ENCODE measurements at regions not wholly inside any gene's neighbourhood (a gene's known extent, or its start where the extent isn't known, plus 50 kb on each side); places are given as distances from the start of the nearest gene placed in this dataset.
"Not testable (repeated sequence)": the region's sequence is repeated elsewhere in the genome, so short reads cannot be mapped to it uniquely, and the experiment has no call there.

DNA sequence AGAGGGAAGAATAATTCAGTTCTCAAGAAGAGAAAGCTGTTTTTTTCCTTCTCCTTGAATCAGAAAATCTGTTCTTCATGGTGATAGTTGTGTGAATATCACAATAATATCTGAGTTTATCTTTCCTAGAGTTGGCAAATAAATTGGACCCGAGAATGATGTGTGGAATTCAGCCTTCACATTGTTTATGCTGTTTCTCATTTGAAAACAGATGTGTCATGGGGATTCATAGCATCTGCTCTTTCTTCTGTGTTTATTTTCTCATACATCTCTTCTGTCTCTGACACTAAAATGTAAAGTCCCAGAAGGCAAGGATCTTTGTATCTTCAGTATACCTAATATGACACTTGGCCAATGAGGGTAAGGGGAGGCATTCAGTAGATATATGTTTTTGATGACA, 103.6 kb upstream of the SGK1 start:
- no peaks in the 10 kb centered on the region for H3K27me3 Mint-ChIP-seq
- H3K4me1 Mint-ChIP-seq = peaks cover 12% of the 10 kb centered on the region
- H3K4me3 Mint-ChIP-seq = no peak overlapping the region
- H3K27ac Mint-ChIP-seq = no peak overlapping the region
- H3K9me3 Mint-ChIP-seq = no peaks in the 10 kb centered on the region
- H3K36me3 Mint-ChIP-seq = no peaks in the 10 kb centered on the region

DNA sequence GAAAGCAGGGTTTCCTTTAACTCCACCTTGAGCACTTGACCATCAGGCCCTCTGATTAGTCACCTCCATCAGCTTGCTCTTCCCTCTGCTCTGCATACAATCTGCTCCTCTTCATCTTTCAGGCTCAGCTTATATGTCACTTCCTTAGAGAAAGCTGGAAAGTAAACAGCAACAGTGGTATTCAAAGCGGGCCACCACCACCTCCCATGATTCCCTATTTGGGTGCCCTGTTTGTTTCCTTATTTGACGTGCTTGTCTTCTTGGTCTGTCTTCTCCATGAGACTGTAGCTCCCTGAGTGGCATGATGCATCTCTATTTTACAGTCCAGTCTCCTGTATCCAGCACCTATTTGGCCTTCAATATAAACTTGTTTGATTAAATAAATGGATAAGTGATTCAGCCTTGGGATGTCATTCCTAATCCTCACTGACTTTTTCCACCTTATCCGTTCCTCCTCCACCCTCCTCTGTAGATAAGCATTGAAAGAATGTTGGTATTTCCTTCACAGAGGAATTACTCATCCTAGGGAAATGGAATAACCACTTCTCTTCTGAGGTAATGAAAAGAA, 102.8 kb upstream of the SGK1 start:
- Mint-ChIP-seq H3K4me1 (peaks cover 16% of the 10 kb centered on the region), H3K36me3 (no peaks in the 10 kb centered on the region), H3K4me3 (no peak overlapping the region), H3K27ac (no peak overlapping the region), H3K9me3 (no peaks in the 10 kb centered on the region), H3K27me3 (no peaks in the 10 kb centered on the region)

DNA sequence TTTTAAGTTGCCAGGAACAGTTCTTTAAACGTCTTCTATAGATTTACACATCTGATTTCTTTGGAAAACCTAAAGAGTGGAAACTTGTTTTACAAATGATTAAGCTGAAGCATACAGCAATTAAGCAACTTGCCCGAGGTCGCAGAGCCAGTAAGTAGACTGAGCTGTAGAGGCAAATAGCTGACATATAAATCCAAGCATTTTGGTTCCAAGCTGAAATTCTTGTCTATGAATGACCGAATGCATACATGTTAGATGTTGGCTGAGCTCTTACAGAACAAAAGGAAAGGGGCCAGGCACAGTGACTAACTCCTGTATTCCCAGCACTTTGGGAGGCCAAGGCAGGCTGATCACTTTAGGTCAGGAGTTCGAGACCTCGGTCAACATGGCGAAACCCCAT, 101.8 kb upstream of the SGK1 start:
- H3K4me3 Mint-ChIP-seq = no peak overlapping the region
- H3K9me3 Mint-ChIP-seq = no peaks in the 10 kb centered on the region
- H3K36me3 Mint-ChIP-seq = no peaks in the 10 kb centered on the region
- H3K27me3 Mint-ChIP-seq = no peaks in the 10 kb centered on the region
- H3K27ac Mint-ChIP-seq = no peak overlapping the region
- peaks cover 17% of the 10 kb centered on the region for H3K4me1 Mint-ChIP-seq

DNA sequence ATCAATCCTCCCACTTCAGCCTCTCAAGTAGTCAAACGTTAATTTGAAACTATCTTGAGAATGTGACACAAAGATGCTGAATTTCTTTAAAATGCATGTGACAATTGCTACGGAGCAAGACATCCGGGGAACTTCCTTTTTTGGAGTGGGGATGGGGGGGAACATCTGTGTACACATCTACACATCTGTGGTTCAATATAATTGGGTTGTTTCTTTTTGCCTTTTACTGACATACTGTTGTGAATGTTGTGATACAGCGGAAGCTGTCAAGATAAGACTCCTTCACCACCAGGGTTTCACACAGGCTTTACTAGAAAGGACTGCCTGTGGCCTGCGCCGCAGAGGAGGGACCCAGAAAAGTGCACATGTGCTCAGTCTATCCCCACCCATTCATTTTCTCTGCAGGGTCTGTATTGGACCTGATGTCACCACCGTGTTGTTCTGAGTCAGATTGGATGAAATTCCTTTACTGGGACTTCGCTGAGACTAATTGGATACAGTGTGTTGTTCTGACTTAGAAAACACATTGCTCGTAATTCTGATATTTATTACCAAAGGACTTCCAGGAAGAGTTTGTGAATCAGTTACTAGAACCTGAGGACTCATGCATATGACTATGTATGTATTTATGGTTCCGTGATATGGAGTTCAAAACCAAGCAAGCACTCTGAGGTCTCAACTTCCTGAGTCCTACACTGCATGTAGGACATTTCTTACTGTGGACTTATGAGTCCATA, 98.7 kb upstream of the SGK1 start:
- peaks cover 16% of the 10 kb centered on the region for H3K4me1 Mint-ChIP-seq
- peaks cover 4% of the 10 kb centered on the region for H3K9me3 Mint-ChIP-seq
- H3K36me3 Mint-ChIP-seq = peaks cover 2% of the 10 kb centered on the region
- H3K4me3 Mint-ChIP-seq = no peak overlapping the region
- no peak overlapping the region for H3K27ac Mint-ChIP-seq
- no peaks in the 10 kb centered on the region for H3K27me3 Mint-ChIP-seq

DNA sequence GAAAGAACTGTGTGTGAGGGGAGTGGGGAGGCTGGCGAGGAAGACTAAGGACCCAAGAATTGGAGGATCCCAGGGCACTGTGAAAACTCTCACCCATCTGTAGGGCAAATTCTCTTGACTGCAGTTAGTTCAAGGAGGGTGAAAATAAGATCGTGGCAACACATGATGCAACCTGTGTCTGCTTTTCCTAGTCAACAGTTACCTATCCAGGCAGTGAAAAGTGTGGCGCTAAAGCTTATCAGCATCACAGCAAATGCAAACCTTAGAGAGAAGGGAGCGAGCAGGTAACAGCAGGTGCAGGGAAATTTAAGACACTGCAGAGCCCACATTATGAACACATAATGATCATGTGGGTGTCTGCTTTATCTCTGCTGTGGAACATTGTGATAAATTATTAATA, 97.7 kb upstream of the SGK1 start:
- Mint-ChIP-seq H3K9me3 (peaks cover 8% of the 10 kb centered on the region), H3K36me3 (peaks cover 2% of the 10 kb centered on the region), H3K4me1 (peaks cover 16% of the 10 kb centered on the region), H3K4me3 (no peak overlapping the region), H3K27ac (no peak overlapping the region), H3K27me3 (peaks cover 1% of the 10 kb centered on the region)

DNA sequence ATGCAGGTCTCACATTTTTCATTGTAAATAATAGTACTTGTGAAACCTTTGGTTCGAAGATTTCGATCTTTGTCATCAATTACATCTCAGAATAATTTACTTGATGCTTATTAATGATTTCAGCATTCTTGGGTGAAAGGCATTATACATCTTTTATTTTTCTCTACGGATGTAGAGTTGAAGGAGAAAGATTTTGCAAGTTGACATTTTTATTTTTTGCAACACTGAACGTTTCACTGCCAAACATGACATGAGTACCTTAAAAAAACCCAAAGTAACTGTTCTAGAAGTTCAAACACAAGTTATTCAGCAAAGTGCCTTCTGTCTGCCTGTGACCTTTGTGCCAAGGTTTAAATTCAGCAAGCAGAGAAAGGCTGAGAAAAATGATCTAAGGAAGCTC, 97.3 kb upstream of the SGK1 start:
- Mint-ChIP-seq H3K27ac (no peak overlapping the region), H3K36me3 (peaks cover 2% of the 10 kb centered on the region), H3K9me3 (peaks cover 10% of the 10 kb centered on the region), H3K4me3 (no peak overlapping the region), H3K4me1 (peaks cover 16% of the 10 kb centered on the region), H3K27me3 (peaks cover 1% of the 10 kb centered on the region)

DNA sequence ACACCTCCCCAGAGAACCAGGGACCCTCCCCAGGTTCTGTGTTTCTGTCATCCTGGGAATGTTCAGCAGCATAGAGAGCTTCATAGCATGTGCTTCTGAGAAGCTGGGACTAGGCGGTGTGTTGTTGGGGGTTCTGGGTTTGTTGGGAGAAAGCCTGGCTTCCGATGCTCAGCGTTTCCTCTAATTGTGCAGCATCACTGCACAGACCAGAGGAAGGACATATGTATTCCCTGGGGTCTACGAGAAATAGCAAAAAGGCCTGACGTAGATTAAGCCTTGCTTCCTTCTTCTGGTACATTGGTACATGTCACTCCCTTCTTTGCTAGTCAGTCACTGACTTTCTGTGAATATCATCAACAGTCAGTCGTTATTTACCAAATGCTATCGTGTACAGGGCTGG, 96.9 kb upstream of the SGK1 start:
- no peak overlapping the region for H3K27ac Mint-ChIP-seq
- no peak overlapping the region for H3K4me3 Mint-ChIP-seq
- H3K36me3 Mint-ChIP-seq = peaks cover 2% of the 10 kb centered on the region

DNA sequence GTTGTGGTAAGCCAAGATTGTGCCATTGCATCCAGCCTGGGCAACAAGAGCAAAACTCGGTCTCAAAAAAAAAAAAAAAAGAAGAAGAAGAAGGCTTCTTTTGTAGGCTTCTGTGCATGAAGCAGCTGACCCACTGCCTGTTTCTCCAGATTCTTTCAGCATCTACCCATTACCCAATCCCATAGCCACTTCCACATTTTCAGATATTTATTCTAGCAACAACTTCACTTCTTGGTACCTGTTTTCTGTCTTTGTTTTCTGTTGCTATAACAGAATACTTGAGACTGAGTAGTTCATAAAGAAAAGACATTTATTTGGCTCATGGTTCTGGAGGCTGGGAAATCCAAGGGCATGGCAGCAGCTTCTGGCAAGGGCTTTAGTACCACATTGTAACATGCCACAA, 95.3 kb upstream of the SGK1 start:
- Mint-ChIP-seq H3K4me1 (peaks cover 16% of the 10 kb centered on the region), H3K9me3 (peaks cover 10% of the 10 kb centered on the region), H3K27ac (no peak overlapping the region), H3K36me3 (peaks cover 2% of the 10 kb centered on the region), H3K4me3 (no peak overlapping the region), H3K27me3 (peaks cover 1% of the 10 kb centered on the region)

More for the DNA sequence above, 96.9 kb upstream of the SGK1 start:
- Mint-ChIP-seq H3K9me3 (peaks cover 10% of the 10 kb centered on the region), H3K27me3 (peaks cover 1% of the 10 kb centered on the region), H3K4me1 (peaks cover 16% of the 10 kb centered on the region)

DNA sequence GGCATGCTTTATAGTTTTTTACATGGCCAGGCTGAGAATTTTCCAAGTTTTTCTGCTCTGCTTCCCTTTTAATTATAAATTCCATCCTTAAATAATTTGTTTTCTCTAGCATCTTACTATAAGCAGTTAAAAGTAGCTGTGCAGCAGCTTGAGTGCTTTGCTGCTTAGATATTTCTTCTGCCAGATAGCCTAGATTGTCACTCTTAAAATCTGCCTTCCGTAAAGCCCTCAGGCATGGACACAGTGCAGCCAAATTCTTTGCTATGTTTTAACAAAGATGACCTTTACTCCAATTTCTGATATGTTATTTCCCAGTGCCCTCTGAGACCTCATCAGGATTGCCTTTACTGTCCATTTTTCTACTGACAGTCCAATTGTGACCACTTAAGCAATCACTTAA, 92.6 kb upstream of the SGK1 start:
- no peak overlapping the region for H3K27ac Mint-ChIP-seq
- H3K4me3 Mint-ChIP-seq = no peak overlapping the region
- peaks cover 1% of the 10 kb centered on the region for H3K27me3 Mint-ChIP-seq
- H3K36me3 Mint-ChIP-seq = peaks cover 2% of the 10 kb centered on the region
- H3K4me1 Mint-ChIP-seq = peaks cover 4% of the 10 kb centered on the region
- H3K9me3 Mint-ChIP-seq = peaks cover 10% of the 10 kb centered on the region

DNA sequence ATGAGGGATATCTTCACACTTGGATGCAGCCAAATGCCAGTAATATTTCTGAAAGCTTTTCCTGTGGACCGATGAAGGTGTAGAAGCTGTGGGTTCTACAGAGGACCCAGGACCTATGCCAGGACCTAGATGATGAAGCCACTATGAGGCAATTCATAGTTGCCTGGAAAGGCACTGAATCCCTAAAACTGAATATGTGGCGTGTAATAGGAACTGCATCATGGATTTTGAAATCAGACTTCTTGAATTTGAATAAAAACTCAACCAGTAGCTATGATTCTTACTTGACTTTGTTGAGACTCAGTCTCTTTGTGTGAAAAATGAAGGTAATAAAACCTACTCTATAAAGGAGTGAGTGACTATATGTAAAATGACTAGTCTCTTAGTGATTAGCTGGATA, 89.9 kb upstream of the SGK1 start:
- Mint-ChIP-seq H3K9me3 (peaks cover 10% of the 10 kb centered on the region), H3K27ac (no peak overlapping the region), H3K4me1 (peaks cover 4% of the 10 kb centered on the region), H3K27me3 (peaks cover 1% of the 10 kb centered on the region), H3K4me3 (no peak overlapping the region), H3K36me3 (peaks cover 2% of the 10 kb centered on the region)

DNA sequence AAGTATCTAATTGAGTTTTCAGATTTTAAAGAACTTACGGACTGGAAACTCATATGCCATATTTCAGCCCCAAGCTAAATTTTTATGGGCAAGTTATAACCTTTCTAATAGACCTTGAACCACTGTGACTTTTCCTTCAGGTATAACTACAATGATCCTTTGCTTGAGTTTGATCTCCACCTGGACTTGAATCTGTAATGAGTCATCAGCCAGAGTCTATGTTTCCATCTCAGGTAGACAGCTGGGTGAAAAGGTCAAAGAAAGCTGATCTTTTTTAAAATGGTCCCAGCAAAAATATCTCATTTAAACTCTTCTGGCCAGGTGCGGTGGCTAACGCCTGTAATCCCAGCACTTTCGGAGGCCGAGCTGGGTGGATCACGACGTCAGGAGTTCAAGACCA, 88.4 kb upstream of the SGK1 start:
- no peak overlapping the region for H3K27ac Mint-ChIP-seq
- peaks cover 1% of the 10 kb centered on the region for H3K27me3 Mint-ChIP-seq
- H3K9me3 Mint-ChIP-seq = peaks cover 7% of the 10 kb centered on the region
- no peaks in the 10 kb centered on the region for H3K36me3 Mint-ChIP-seq
- no peak overlapping the region for H3K4me3 Mint-ChIP-seq
- H3K4me1 Mint-ChIP-seq = peaks cover 11% of the 10 kb centered on the region

DNA sequence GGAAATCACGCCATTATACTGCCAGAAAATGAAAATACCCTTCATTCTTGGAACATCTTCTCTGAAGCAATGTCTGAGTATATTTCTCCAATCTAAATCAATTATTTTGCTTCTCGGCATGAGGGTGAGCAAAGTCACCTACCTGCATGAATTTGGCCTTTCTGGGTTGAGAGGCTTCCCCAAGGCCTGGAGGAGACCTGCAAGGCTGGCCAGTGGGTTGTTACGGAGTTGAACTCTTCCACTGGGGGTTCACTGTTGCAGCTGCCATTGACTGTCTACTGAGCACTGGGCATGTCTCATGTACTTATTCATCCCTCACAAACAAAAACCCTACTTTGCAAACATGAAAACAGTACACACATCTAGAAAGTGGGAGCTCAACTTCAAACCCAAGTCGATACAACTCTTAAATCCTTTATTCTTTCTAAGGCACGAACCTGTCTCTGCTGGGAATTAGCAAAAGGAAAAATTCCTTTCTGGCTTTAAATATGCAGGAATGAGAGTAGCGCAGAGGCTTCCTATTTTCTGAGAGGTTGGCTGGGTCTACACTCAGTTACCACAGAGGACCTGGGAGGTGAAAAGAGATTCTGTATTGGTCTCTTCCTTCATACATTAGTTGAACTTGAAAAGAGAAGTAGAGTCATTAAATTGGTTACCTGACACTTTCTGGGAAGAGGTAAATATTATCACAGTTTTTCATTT, 87.6 kb upstream of the SGK1 start:
- Mint-ChIP-seq H3K9me3 (peaks cover 1% of the 10 kb centered on the region), H3K4me3 (no peak overlapping the region), H3K4me1 (peaks cover 11% of the 10 kb centered on the region), H3K27ac (no peak overlapping the region), H3K27me3 (no peaks in the 10 kb centered on the region), H3K36me3 (no peaks in the 10 kb centered on the region)

DNA sequence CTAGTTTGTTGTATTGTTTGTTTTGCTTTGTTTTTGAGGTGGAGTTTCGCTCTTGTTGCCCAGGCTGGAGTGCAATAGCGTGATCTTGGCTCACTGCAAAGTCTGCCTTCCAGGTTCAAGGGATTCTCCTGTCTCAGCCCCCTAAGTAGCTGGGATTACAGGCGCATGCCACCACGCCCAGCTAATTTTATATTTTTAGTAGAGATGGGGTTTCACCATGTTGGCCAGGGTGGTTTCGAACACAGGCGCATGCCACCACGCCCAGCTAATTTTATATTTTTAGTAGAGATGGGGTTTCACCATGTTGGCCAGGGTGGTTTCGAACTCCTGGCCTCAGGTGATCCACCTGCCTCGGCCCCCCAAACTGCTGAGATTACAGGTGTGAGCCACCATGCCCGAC, 85.4 kb upstream of the SGK1 start:
- not testable (repeated sequence) for H3K9me3 Mint-ChIP-seq, H3K4me3 Mint-ChIP-seq, H3K27ac Mint-ChIP-seq, H3K27me3 Mint-ChIP-seq, H3K36me3 Mint-ChIP-seq
- H3K4me1 Mint-ChIP-seq = peaks cover 14% of the 10 kb centered on the region

DNA sequence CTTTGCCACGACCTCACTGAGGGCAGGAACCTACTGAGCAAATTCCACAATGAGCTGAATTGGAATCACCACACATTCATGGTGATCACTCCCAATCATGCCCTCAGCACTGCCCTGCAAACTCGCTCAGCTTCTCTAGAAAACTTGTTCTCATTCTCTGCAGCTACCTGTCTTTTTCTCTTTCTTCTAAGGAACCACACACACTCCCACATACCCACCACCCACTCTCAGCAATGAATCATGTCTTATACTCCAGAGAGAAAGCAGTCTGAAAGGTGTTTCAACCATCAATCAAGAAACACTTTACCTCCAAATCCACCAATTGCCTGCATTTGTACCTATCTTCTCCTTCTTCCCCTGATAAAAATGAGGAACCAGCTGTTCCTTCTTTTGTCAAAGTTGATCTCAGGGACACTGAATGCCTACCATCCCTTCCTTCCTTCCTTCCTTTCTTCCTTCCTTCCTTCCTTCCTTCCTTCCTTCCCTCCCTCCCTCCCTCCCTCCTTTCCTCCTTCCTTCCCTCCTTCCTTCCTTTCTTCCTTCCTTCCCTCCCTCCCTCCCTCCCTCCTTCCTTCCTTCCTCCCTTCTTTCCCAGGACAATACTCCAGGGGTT, 84.6 kb upstream of the SGK1 start:
- Mint-ChIP-seq H3K4me1 (peaks cover 16% of the 10 kb centered on the region), H3K9me3 (no peaks in the 10 kb centered on the region), H3K27ac (peak overlapping the region; percentile 87), H3K4me3 (no peak overlapping the region), H3K27me3 (no peaks in the 10 kb centered on the region), H3K36me3 (no peaks in the 10 kb centered on the region)

DNA sequence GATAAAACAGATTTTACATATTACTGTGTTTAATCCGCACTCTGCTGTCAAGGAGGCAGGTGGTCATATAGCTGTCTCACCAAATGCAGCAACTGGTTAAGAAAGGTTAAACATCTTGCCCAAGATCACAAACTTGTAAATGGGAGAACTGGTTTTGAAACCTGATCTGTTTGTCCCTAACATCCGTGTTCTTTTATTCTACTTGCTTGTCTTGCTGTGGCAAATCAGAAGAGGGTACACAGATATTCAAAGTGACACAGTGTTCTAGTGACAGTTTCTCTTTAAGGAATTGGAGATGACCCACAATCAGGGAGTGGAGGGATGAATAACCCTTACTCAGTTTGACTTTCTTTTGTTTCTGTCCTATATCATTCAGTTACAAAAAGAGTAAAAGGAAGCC, 83.0 kb upstream of the SGK1 start:
- Mint-ChIP-seq H3K36me3 (no peaks in the 10 kb centered on the region), H3K9me3 (no peaks in the 10 kb centered on the region), H3K27me3 (no peaks in the 10 kb centered on the region), H3K4me1 (peaks cover 16% of the 10 kb centered on the region), H3K27ac (no peak overlapping the region), H3K4me3 (no peak overlapping the region)

DNA sequence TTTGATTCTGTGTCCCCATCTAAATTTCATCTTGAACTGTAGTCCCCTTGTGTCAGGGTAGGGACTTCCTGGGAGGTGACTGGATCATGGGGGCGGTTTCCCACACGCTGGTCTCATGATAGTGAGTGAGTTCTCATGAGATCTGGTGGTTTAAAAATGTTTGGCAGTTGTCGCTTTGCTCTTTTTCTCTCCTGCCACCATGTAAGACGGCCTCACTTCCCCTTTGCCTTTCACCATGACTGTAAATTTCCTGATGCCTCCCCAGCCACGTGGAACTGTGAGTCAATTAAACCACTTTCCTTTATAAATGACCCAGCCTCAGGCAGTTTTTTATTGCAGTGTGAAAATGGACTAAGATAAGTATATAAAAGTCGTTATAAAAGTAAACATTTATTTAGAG, 80.5 kb upstream of the SGK1 start:
- Mint-ChIP-seq H3K9me3 (no peaks in the 10 kb centered on the region), H3K4me1 (peaks cover 26% of the 10 kb centered on the region), H3K4me3 (no peak overlapping the region), H3K27me3 (no peaks in the 10 kb centered on the region), H3K27ac (no peak overlapping the region), H3K36me3 (no peaks in the 10 kb centered on the region)
